ENCODE measurements at regions not wholly inside any gene's neighbourhood (a gene's known extent, or its start where the extent isn't known, plus 50 kb on each side); places are given as distances from the start of the nearest gene placed in this dataset.

DNA sequence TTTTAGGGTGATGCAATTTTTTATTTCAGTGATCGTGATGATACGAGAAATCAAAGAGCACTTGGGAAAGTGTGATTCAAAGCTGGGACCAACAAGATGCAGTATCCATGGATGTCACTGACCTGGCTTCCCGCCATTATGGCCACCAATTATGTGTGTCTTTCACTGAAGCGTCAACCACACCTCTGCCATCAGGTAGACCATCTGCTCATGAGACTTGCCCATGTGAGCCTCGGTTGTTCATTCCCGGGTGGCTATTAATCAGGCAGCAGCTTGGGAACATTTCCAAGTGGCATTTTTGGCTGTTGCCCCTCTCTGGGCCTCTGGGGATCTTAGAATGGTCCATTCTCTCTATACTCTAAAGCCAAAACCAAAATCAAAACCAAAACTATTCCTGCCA, 436.0 kb upstream of the ADAMTSL1 start:
- Histone ChIP-seq H3K4me3 (ENCODE audit: low read length in 2 of 2) (no peak overlapping the region), H3K4me1 (ENCODE audit: control insufficient read depth in 1 of 2, insufficient read depth in 2 of 2, low read length in 2 of 2) (peaks cover 8 to 23% of the 10 kb centered on the region in 2 donors), H3K27ac (ENCODE audit: low read depth in 1 of 2, low read length in 2 of 2) (peak overlapping the region in 1 of 2 donors; percentile 71), H3K27me3 (ENCODE audit: control insufficient read depth in 1 of 2, insufficient read depth in 2 of 2, low read length in 1 of 2) (no peaks in the 10 kb centered on the region), H3K36me3 (ENCODE audit: control insufficient read depth in 1 of 2, insufficient read depth in 2 of 2, low read length in 1 of 2) (no peaks in the 10 kb centered on the region), H3K9me3 (ENCODE audit: control insufficient read depth, low read length) (no peaks in the 10 kb centered on the region)
- DNase-seq (peak in 1 of 2 donors; percentile 46), ATAC-seq (ENCODE audit: low FRiP score) (no peak)
- 33 to 34% methylated on average over 6 of the region's 6 CpGs for WGBS, 2 donors
- intact Hi-C loops (cut with DNase I), result loop anchor here in 1 of 2 donors (5.0 kb wide), 1 partner anchor 131 kb away; no protein-coding TSS in a partner anchor

DNA sequence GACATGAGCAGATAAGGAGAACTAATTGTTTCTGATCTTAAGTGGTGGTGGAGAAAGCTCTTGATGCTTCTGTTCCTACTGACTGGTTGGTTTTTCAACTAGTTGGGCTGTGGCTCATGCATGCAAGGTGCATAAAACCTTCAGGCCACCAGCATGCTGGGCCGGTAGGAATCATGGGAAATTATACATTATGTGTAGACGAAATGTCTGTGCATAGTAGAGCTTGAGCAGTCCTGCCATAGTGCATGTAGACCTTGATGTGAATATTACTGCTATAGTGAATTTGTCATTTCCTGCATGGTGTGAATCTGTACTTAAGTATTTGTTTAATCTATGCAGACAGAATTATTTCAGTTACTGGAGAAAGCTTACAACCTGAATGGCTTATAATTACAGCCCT, 433.6 kb upstream of the ADAMTSL1 start:
- WGBS, 2 donors, result 92 to 93% methylated on average over 2 of the region's 2 CpGs
- Histone ChIP-seq H3K27me3 (ENCODE audit: control insufficient read depth in 1 of 2, insufficient read depth in 2 of 2, low read length in 1 of 2) (no peaks in the 10 kb centered on the region), H3K36me3 (ENCODE audit: control insufficient read depth in 1 of 2, insufficient read depth in 2 of 2, low read length in 1 of 2) (no peaks in the 10 kb centered on the region), H3K4me3 (ENCODE audit: low read length in 2 of 2) (no peak overlapping the region), H3K9me3 (ENCODE audit: control insufficient read depth, low read length) (no peaks in the 10 kb centered on the region), H3K4me1 (ENCODE audit: control insufficient read depth in 1 of 2, insufficient read depth in 2 of 2, low read length in 2 of 2) (peaks cover 8 to 20% of the 10 kb centered on the region in 2 donors), H3K27ac (ENCODE audit: low read depth in 1 of 2, low read length in 2 of 2) (no peak overlapping the region)
- DNase-seq (no peak), ATAC-seq (ENCODE audit: low FRiP score) (no peak)
- intact Hi-C loops (cut with DNase I), result no loop called here

GRCh38 chr9:18043978-18044377, 430.0 kb upstream of the ADAMTSL1 start:
- no peak overlapping the region for H3K27ac ChIP-seq (ENCODE audit: low read depth in 1 of 2, low read length in 2 of 2)
- H3K9me3 ChIP-seq (ENCODE audit: control insufficient read depth, low read length), result no peaks in the 10 kb centered on the region
- peaks cover 2 to 7% of the 10 kb centered on the region in 2 donors for H3K4me1 ChIP-seq (ENCODE audit: control insufficient read depth in 1 of 2, insufficient read depth in 2 of 2, low read length in 2 of 2)
- H3K36me3 ChIP-seq (ENCODE audit: control insufficient read depth in 1 of 2, insufficient read depth in 2 of 2, low read length in 1 of 2), result no peaks in the 10 kb centered on the region
- H3K27me3 ChIP-seq (ENCODE audit: control insufficient read depth in 1 of 2, insufficient read depth in 2 of 2, low read length in 1 of 2), result no peaks in the 10 kb centered on the region
- ATAC-seq (ENCODE audit: low FRiP score), result no peak
- WGBS, 2 donors, result 98 to 100% methylated on average over 1 of the region's 1 CpG
- no peak for DNase-seq
- intact Hi-C loops (cut with DNase I), result no loop called here
- no peak overlapping the region for H3K4me3 ChIP-seq (ENCODE audit: low read length in 2 of 2)

GRCh38 chr9:18045326-18045725, 428.6 kb upstream of the ADAMTSL1 start:
- WGBS, 2 donors, result 97 to 98% methylated on average over 1 of the region's 1 CpG
- Histone ChIP-seq H3K36me3 (ENCODE audit: control insufficient read depth in 1 of 2, insufficient read depth in 2 of 2, low read length in 1 of 2) (no peaks in the 10 kb centered on the region), H3K4me1 (ENCODE audit: control insufficient read depth in 1 of 2, insufficient read depth in 2 of 2, low read length in 2 of 2) (peaks cover under 1 to 4% of the 10 kb centered on the region in 2 donors), H3K27me3 (ENCODE audit: control insufficient read depth in 1 of 2, insufficient read depth in 2 of 2, low read length in 1 of 2) (no peaks in the 10 kb centered on the region), H3K27ac (ENCODE audit: low read depth in 1 of 2, low read length in 2 of 2) (no peak overlapping the region), H3K9me3 (ENCODE audit: control insufficient read depth, low read length) (no peaks in the 10 kb centered on the region), H3K4me3 (ENCODE audit: low read length in 2 of 2) (no peak overlapping the region)
- no peak for ATAC-seq (ENCODE audit: low FRiP score)
- intact Hi-C loops (cut with DNase I), result no loop called here
- no peak for DNase-seq

DNA sequence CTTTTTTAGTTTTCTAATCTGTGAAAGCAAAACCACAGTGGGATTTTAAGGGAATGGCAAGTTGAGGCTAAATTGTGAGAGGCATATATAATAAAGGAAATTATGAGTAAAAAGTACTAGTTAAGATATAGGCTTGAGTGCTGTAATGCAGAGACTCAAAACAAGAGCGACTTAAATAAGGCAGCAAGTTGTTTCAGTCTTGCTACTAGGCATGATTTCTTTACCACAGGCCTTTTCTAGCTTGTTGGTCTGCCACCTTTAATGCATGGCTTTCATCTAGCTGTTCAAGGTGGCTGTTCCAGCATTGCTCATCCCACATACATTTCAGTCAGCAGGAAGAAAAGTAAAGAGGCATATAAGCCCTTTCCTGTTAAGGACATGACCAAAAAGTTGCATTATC, 427.9 kb upstream of the ADAMTSL1 start:
- WGBS, 2 donors, result 94 to 96% methylated on average over 1 of the region's 1 CpG
- Histone ChIP-seq H3K27ac (ENCODE audit: low read depth in 1 of 2, low read length in 2 of 2) (no peak overlapping the region), H3K36me3 (ENCODE audit: control insufficient read depth in 1 of 2, insufficient read depth in 2 of 2, low read length in 1 of 2) (no peaks in the 10 kb centered on the region), H3K27me3 (ENCODE audit: control insufficient read depth in 1 of 2, insufficient read depth in 2 of 2, low read length in 1 of 2) (no peaks in the 10 kb centered on the region), H3K4me3 (ENCODE audit: low read length in 2 of 2) (no peak overlapping the region), H3K9me3 (ENCODE audit: control insufficient read depth, low read length) (no peaks in the 10 kb centered on the region), H3K4me1 (ENCODE audit: control insufficient read depth in 1 of 2, insufficient read depth in 2 of 2, low read length in 2 of 2) (peaks cover 0 to under 1% of the 10 kb centered on the region in 2 donors)
- no peak for DNase-seq
- intact Hi-C loops (cut with DNase I), result no loop called here
- no peak for ATAC-seq (ENCODE audit: low FRiP score)

GRCh38 chr9:18051638-18052037, 422.3 kb upstream of the ADAMTSL1 start:
- no peak overlapping the region for H3K4me3 ChIP-seq (ENCODE audit: low read length in 2 of 2)
- WGBS, 2 donors, result 92% methylated on average over 2 of the region's 2 CpGs
- no peak overlapping the region for H3K27ac ChIP-seq (ENCODE audit: low read depth in 1 of 2, low read length in 2 of 2)
- no peaks in the 10 kb centered on the region for H3K27me3 ChIP-seq (ENCODE audit: control insufficient read depth in 1 of 2, insufficient read depth in 2 of 2, low read length in 1 of 2)
- H3K36me3 ChIP-seq (ENCODE audit: control insufficient read depth in 1 of 2, insufficient read depth in 2 of 2, low read length in 1 of 2), result no peaks in the 10 kb centered on the region
- no peak for ATAC-seq (ENCODE audit: low FRiP score)
- intact Hi-C loops (cut with DNase I), result no loop called here
- no peak for DNase-seq
- H3K4me1 ChIP-seq (ENCODE audit: control insufficient read depth in 1 of 2, insufficient read depth in 2 of 2, low read length in 2 of 2), result peaks cover 0 to 10% of the 10 kb centered on the region in 2 donors
- no peaks in the 10 kb centered on the region for H3K9me3 ChIP-seq (ENCODE audit: control insufficient read depth, low read length)

- peaks cover 0 to 10% of the 10 kb centered on the region in 2 donors for H3K4me1 ChIP-seq (ENCODE audit: control insufficient read depth in 1 of 2, insufficient read depth in 2 of 2, low read length in 2 of 2)
- ATAC-seq (ENCODE audit: low FRiP score) (no peak), DNase-seq (no peak)
- H3K9me3 ChIP-seq (ENCODE audit: control insufficient read depth, low read length), result no peaks in the 10 kb centered on the region
- no peak overlapping the region for H3K27ac ChIP-seq (ENCODE audit: low read depth in 1 of 2, low read length in 2 of 2)
- no peaks in the 10 kb centered on the region for H3K27me3 ChIP-seq (ENCODE audit: control insufficient read depth in 1 of 2, insufficient read depth in 2 of 2, low read length in 1 of 2)
- H3K4me3 ChIP-seq (ENCODE audit: low read length in 2 of 2), result no peak overlapping the region
- intact Hi-C loops (cut with DNase I), result no loop called here
- H3K36me3 ChIP-seq (ENCODE audit: control insufficient read depth in 1 of 2, insufficient read depth in 2 of 2, low read length in 1 of 2), result no peaks in the 10 kb centered on the region
Measured at GRCh38 chr9:18052060-18052459, 421.9 kb upstream of the ADAMTSL1 start.

- no peak overlapping the region for H3K27ac ChIP-seq (ENCODE audit: low read depth in 1 of 2, low read length in 2 of 2)
- H3K27me3 ChIP-seq (ENCODE audit: control insufficient read depth in 1 of 2, insufficient read depth in 2 of 2, low read length in 1 of 2), result no peaks in the 10 kb centered on the region
- no peak overlapping the region for H3K4me3 ChIP-seq (ENCODE audit: low read length in 2 of 2)
- DNase-seq, result no peak
- WGBS, 2 donors, result 84 to 88% methylated on average over 8 of the region's 8 CpGs
- intact Hi-C loops (cut with DNase I), result no loop called here
- H3K36me3 ChIP-seq (ENCODE audit: control insufficient read depth in 1 of 2, insufficient read depth in 2 of 2, low read length in 1 of 2), result no peaks in the 10 kb centered on the region
- peaks cover 0 to 16% of the 10 kb centered on the region in 2 donors for H3K4me1 ChIP-seq (ENCODE audit: control insufficient read depth in 1 of 2, insufficient read depth in 2 of 2, low read length in 2 of 2)
- ATAC-seq (ENCODE audit: low FRiP score), result no peak
- no peaks in the 10 kb centered on the region for H3K9me3 ChIP-seq (ENCODE audit: control insufficient read depth, low read length)
Measured at GRCh38 chr9:18056269-18056992, 417.5 kb upstream of the ADAMTSL1 start.

- DNase-seq, result no peak
- H3K4me3 ChIP-seq (ENCODE audit: low read length in 2 of 2), result no peak overlapping the region
- no peak for ATAC-seq (ENCODE audit: low FRiP score)
- no peaks in the 10 kb centered on the region for H3K27me3 ChIP-seq (ENCODE audit: control insufficient read depth in 1 of 2, insufficient read depth in 2 of 2, low read length in 1 of 2)
- peaks cover 0 to 15% of the 10 kb centered on the region in 2 donors for H3K4me1 ChIP-seq (ENCODE audit: control insufficient read depth in 1 of 2, insufficient read depth in 2 of 2, low read length in 2 of 2)
- WGBS, 2 donors, result 87 to 89% methylated on average over 4 of the region's 4 CpGs
- no peak overlapping the region for H3K27ac ChIP-seq (ENCODE audit: low read depth in 1 of 2, low read length in 2 of 2)
- no peaks in the 10 kb centered on the region for H3K36me3 ChIP-seq (ENCODE audit: control insufficient read depth in 1 of 2, insufficient read depth in 2 of 2, low read length in 1 of 2)
- no peaks in the 10 kb centered on the region for H3K9me3 ChIP-seq (ENCODE audit: control insufficient read depth, low read length)
- intact Hi-C loops (cut with DNase I), result no loop called here
Measured at GRCh38 chr9:18056993-18057369, 417.0 kb upstream of the ADAMTSL1 start.
